22Rv1 (cell line): ENCODE measurements at regions not wholly inside any gene's neighbourhood (a gene's known extent, or its start where the extent isn't known, plus 50 kb on each side); places are given as distances from the start of the nearest gene placed in this dataset.

Experiments used
- ZFX ChIP-seq: fragments of 450-650 bp; IDR thresholded peaks from 2 replicates; pipeline ENCODE4 v1.6.1; 2017; ENCODE audit warnings: antibody characterized with exemption, borderline replicate concordance
- TF ChIP-seq, protein P1 (sequence below): fragments of 450-650 bp; IDR thresholded peaks from 2 replicates; pipeline ENCODE4 v1.5.1; 2017; ENCODE audit warnings: mild to moderate bottlenecking

DNA sequence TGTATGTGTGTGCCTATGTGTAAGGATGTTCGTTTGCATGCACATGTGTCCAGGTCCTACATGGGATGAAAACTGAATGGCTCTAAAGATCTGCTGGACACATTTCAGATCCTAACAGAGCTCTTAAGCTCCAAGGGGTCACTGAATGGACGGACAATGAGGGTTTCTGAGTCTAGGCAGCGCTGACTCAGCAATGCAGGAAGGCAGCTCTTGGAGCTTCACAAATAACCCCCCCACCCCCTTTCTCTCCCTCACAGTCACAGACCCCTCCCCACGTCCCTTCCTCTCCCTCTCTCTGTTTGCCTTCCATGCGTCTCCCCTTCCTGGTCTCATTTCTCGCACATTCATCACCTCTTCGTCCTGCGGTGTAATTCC lies 369.8 kb downstream of the PREX1 start:
- TF ChIP-seq, protein P1, sequence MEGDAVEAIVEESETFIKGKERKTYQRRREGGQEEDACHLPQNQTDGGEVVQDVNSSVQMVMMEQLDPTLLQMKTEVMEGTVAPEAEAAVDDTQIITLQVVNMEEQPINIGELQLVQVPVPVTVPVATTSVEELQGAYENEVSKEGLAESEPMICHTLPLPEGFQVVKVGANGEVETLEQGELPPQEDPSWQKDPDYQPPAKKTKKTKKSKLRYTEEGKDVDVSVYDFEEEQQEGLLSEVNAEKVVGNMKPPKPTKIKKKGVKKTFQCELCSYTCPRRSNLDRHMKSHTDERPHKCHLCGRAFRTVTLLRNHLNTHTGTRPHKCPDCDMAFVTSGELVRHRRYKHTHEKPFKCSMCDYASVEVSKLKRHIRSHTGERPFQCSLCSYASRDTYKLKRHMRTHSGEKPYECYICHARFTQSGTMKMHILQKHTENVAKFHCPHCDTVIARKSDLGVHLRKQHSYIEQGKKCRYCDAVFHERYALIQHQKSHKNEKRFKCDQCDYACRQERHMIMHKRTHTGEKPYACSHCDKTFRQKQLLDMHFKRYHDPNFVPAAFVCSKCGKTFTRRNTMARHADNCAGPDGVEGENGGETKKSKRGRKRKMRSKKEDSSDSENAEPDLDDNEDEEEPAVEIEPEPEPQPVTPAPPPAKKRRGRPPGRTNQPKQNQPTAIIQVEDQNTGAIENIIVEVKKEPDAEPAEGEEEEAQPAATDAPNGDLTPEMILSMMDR, result no peak
- TF ChIP-seq ZFX, result no peak
